ENCODE measurements at regions not wholly inside any gene's neighbourhood (a gene's known extent, or its start where the extent isn't known, plus 50 kb on each side); places are given as distances from the start of the nearest gene placed in this dataset.

DNA sequence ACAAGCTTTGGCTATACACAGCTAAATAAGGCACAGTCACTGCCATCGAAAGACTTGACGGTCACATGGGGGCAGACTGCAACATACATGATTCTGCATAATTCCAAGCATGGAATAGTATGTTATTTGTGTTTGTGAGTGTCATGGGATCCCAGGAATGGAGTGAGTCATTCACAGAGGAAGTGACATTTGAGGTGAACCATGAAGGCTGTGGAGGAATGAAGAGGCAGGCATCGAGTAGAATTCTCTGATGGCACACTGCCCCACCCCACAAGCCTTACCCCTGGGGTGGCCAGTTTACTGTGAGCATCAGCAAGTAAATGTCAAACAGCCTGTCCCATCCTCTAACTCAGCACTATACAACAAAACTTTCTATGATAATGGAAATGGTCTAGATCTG is 619.7 kb downstream of the MID1IP1 start:
- TF ChIP-seq BHLHE40 (IDR thresholded peaks at IDR 0.05; ENCODE audit: low read depth, low read length), result no peak
- TF ChIP-seq, protein P1, sequence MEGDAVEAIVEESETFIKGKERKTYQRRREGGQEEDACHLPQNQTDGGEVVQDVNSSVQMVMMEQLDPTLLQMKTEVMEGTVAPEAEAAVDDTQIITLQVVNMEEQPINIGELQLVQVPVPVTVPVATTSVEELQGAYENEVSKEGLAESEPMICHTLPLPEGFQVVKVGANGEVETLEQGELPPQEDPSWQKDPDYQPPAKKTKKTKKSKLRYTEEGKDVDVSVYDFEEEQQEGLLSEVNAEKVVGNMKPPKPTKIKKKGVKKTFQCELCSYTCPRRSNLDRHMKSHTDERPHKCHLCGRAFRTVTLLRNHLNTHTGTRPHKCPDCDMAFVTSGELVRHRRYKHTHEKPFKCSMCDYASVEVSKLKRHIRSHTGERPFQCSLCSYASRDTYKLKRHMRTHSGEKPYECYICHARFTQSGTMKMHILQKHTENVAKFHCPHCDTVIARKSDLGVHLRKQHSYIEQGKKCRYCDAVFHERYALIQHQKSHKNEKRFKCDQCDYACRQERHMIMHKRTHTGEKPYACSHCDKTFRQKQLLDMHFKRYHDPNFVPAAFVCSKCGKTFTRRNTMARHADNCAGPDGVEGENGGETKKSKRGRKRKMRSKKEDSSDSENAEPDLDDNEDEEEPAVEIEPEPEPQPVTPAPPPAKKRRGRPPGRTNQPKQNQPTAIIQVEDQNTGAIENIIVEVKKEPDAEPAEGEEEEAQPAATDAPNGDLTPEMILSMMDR (conservative IDR thresholded peaks at IDR 0.05; ENCODE audit: low read depth, low read length), result no peak
- TF ChIP-seq CEBPB (IDR thresholded peaks at IDR 0.05; ENCODE audit: low read depth, low read length), result no peak
- no peak for TF ChIP-seq SMC3 (IDR thresholded peaks at IDR 0.05; ENCODE audit: low read depth, low read length)
- no peak for TF ChIP-seq POLR2A (IDR thresholded peaks at IDR 0.05; ENCODE audit: low read depth, low read length)
- TF ChIP-seq RCOR1 (IDR thresholded peaks at IDR 0.05; ENCODE audit: insufficient replicate concordance, low read length), result no peak
- TF ChIP-seq MAFK (IDR thresholded peaks at IDR 0.05; ENCODE audit: low read depth, low read length), result no peak
- no peak for TF ChIP-seq MXI1 (IDR thresholded peaks at IDR 0.05; ENCODE audit: borderline replicate concordance, low read depth, low read length)
- no peak for TF ChIP-seq RAD21 (IDR thresholded peaks at IDR 0.05; ENCODE audit: low read length)
- TF ChIP-seq MAZ (IDR thresholded peaks at IDR 0.05; ENCODE audit: borderline replicate concordance, low read depth, low read length), result no peak
- TF ChIP-seq FOS (IDR thresholded peaks at IDR 0.05; ENCODE audit: low read depth, low read length), result no peak

Data from IMR-90 (cell line).